ENCODE measurements at regions not wholly inside any gene's neighbourhood (a gene's known extent, or its start where the extent isn't known, plus 50 kb on each side); places are given as distances from the start of the nearest gene placed in this dataset.

DNA sequence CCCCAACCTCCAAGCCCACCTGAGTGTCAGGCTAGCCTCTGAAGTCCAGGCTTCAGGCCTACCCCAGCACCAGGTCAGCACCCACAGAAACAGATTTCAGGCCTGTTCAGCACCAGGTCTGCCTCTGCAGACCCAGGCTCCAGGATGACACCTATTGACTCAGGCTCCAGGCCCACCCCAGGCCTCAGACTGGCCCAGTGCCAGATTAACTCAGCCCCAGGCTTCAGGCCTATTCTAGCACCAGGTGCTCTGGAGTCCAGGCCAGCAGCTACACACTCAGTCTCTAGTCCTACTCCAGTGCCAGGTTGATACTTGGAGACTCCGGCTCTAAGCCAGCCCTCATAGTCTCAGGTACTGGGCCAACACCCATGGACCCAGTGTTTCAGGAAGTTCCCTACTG lies 541.7 kb upstream of the PBX1 start:
- TF ChIP-seq, protein P1, sequence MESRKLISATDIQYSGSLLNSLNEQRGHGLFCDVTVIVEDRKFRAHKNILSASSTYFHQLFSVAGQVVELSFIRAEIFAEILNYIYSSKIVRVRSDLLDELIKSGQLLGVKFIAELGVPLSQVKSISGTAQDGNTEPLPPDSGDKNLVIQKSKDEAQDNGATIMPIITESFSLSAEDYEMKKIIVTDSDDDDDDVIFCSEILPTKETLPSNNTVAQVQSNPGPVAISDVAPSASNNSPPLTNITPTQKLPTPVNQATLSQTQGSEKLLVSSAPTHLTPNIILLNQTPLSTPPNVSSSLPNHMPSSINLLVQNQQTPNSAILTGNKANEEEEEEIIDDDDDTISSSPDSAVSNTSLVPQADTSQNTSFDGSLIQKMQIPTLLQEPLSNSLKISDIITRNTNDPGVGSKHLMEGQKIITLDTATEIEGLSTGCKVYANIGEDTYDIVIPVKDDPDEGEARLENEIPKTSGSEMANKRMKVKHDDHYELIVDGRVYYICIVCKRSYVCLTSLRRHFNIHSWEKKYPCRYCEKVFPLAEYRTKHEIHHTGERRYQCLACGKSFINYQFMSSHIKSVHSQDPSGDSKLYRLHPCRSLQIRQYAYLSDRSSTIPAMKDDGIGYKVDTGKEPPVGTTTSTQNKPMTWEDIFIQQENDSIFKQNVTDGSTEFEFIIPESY (IDR thresholded peaks at IDR 0.05; ENCODE audit: extremely low read depth, insufficient replicate concordance, low read length), result no peak
- TF ChIP-seq, protein P2, sequence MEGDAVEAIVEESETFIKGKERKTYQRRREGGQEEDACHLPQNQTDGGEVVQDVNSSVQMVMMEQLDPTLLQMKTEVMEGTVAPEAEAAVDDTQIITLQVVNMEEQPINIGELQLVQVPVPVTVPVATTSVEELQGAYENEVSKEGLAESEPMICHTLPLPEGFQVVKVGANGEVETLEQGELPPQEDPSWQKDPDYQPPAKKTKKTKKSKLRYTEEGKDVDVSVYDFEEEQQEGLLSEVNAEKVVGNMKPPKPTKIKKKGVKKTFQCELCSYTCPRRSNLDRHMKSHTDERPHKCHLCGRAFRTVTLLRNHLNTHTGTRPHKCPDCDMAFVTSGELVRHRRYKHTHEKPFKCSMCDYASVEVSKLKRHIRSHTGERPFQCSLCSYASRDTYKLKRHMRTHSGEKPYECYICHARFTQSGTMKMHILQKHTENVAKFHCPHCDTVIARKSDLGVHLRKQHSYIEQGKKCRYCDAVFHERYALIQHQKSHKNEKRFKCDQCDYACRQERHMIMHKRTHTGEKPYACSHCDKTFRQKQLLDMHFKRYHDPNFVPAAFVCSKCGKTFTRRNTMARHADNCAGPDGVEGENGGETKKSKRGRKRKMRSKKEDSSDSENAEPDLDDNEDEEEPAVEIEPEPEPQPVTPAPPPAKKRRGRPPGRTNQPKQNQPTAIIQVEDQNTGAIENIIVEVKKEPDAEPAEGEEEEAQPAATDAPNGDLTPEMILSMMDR (IDR thresholded peaks at IDR 0.05 in 2 of 3, conservative IDR thresholded peaks at IDR 0.05 in 1 of 3; ENCODE audit: borderline replicate concordance in 1 of 3, insufficient read depth in 1 of 3, low read depth in 2 of 3, low read length in 2 of 3), result no peak
- TF ChIP-seq, protein P3, sequence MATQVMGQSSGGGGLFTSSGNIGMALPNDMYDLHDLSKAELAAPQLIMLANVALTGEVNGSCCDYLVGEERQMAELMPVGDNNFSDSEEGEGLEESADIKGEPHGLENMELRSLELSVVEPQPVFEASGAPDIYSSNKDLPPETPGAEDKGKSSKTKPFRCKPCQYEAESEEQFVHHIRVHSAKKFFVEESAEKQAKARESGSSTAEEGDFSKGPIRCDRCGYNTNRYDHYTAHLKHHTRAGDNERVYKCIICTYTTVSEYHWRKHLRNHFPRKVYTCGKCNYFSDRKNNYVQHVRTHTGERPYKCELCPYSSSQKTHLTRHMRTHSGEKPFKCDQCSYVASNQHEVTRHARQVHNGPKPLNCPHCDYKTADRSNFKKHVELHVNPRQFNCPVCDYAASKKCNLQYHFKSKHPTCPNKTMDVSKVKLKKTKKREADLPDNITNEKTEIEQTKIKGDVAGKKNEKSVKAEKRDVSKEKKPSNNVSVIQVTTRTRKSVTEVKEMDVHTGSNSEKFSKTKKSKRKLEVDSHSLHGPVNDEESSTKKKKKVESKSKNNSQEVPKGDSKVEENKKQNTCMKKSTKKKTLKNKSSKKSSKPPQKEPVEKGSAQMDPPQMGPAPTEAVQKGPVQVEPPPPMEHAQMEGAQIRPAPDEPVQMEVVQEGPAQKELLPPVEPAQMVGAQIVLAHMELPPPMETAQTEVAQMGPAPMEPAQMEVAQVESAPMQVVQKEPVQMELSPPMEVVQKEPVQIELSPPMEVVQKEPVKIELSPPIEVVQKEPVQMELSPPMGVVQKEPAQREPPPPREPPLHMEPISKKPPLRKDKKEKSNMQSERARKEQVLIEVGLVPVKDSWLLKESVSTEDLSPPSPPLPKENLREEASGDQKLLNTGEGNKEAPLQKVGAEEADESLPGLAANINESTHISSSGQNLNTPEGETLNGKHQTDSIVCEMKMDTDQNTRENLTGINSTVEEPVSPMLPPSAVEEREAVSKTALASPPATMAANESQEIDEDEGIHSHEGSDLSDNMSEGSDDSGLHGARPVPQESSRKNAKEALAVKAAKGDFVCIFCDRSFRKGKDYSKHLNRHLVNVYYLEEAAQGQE (IDR thresholded peaks at IDR 0.05; ENCODE audit: low read depth), result no peak
- TF ChIP-seq, protein P4, sequence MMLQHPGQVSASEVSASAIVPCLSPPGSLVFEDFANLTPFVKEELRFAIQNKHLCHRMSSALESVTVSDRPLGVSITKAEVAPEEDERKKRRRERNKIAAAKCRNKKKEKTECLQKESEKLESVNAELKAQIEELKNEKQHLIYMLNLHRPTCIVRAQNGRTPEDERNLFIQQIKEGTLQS (IDR thresholded peaks at IDR 0.05), result no peak
- TF ChIP-seq YY1 (IDR thresholded peaks at IDR 0.05; ENCODE audit: extremely low read depth, insufficient replicate concordance, low read depth, low read length) (no peak), EZH2 (IDR thresholded peaks at IDR 0.05) (no peak), SRF (IDR thresholded peaks at IDR 0.05; ENCODE audit: low read depth) (no peak), POLR2AphosphoS5 (IDR thresholded peaks at IDR 0.05; ENCODE audit: low read depth, low read length) (no peak), CBX3 (IDR thresholded peaks at IDR 0.05; ENCODE audit: low read depth) (no peak), POLR2A (IDR thresholded peaks at IDR 0.05; ENCODE audit: borderline replicate concordance, extremely low read depth, insufficient read depth, insufficient read length) (no peak), JUND (IDR thresholded peaks at IDR 0.05) (no peak)
- TF ChIP-seq, protein P5, sequence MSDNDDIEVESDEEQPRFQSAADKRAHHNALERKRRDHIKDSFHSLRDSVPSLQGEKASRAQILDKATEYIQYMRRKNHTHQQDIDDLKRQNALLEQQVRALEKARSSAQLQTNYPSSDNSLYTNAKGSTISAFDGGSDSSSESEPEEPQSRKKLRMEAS (IDR thresholded peaks at IDR 0.05), result no peak

Measured in HCT116 (cell line).